GM21737 (cell line): ENCODE measurements at regions not wholly inside any gene's neighbourhood (a gene's known extent, or its start where the extent isn't known, plus 50 kb on each side); places are given as distances from the start of the nearest gene placed in this dataset.
"Not testable (repeated sequence)": the region's sequence is repeated elsewhere in the genome, so short reads cannot be mapped to it uniquely, and the experiment has no call there.

Experiments
- ATAC-seq: cut with Tn5 transposase; IDR thresholded peaks from one replicate; pipeline ENCODE4 v1.9.1; 2021; ENCODE audit warnings: mild to moderate bottlenecking, moderate library complexity; ENCODE audit not compliant: unreplicated experiment

DNA sequence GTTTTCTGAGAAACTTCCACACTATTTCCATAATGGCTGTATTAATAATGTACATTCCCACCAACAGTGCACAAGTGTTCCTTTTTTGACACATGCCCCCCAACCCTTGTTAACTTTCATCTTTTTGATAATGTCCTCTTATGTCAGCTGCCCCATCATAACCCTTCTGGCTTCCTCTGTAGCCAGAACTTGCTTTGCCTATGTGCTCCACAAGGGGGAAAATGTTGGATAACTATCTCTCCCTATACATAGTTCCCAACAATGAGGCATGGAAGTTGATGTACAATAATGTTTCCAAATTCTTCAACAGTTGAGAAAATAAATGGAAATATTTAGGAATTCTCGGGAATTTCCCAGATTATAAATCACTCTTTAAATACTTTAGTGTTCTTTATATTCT, 142.9 kb downstream of the ASB9 start:
- no peak for ATAC-seq

DNA sequence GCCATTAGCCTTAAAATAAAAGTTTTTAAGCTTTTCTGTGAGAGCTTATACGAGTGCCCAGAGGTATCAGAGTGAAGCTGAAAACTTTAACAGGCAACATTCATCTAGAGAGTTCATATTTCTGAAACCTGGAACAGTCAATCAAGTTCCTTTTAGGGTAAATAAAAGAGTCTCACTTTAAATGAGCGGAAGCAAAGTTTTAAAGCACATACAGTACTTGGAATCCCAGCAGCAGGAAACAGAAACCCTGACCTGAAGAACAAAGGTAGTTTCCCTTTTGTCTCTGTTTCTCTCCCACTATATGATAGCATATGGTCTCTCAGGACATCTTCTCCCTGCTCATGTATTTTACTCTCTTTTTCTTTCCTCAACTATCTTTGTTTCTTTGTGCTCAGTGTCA, 153.0 kb downstream of the ASB9 start:
- no peak for ATAC-seq

DNA sequence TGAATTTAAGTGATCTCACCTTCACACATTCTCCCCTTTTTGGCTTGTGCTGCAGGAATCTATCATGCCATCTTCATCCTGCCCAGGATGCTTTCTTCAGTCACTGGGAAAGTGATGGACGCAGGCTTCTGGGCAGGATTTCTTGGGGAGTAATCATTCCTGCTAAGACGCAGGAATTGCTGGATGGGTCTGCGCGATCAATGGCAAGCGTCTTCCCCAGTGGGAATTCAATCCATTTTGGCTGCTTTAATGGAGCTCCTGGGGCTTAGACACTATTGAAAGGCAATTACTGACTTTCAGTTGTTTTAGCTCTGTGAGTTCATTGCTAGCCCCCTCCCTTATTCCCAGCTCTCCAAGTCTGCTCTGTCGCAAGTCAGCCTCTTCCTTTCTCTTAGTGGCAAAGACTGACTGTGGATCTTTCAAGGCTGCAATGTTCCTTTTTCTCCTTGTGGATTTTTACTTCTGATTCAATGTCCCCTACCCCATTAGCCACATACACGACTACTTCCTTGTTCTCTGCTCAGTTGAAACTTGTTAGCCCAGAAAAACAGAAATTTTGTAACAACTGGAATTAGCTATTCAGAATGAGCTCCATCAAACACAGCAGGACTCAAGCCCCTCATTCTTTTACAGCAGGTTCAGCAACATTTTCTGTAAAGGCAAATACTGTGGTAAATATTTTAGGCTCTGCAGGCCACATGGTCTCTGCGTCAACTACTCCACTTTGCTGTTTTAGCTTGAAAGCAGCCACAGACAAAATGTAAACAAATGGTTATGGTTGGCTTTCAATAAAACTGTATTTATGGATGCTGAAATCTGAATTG, 154.9 kb downstream of the ASB9 start:
- no peak for ATAC-seq

DNA sequence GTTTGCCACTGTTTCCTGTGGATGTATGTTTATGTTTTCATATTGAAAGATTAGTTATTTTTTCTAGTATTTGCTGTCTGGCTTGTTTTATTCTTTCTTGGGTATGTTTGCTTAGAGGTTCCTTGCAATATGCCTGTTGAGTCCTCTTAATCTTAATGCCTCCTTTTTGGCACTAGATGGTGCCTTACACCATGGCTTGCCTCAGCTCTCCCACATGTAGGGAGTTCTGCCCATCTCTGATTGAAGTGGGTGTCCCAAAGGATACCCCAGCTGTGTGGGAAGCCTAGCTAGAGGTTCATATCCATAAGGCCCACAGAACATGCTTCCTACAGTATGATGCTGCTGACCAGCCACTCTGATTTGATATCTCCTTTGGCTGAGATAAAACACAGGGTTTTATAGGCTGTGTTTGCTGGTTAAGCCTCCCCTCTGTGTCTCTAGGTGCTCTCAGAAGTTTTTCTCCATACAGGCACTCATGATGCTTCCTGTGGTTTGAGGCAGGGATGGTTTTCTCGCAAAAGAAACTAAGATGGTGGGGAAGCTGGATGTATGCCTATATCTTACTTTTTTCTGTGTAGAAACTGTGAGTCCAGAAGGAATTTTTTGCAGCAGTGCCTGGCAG, 162.4 kb downstream of the ASB9 start:
- ATAC-seq: no peak

DNA sequence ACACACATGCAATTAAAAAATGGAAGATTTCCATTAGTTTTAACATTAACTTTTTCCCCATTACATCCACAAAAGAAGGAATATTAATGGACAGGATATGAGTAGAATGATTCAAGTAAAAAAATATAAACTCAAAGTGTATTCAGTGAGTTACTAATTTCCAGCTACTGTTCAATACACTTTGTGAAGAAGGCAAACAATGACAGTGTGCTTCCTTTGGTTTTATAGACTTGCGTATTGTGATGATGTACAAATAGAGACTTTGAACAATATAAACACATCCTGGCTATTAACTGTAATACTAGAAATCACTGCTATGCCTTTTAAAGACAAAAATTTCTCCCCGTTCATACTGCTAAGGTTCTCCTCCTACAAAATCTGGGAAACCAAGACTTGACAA, 171.4 kb downstream of the ASB9 start:
- ATAC-seq: no peak

DNA sequence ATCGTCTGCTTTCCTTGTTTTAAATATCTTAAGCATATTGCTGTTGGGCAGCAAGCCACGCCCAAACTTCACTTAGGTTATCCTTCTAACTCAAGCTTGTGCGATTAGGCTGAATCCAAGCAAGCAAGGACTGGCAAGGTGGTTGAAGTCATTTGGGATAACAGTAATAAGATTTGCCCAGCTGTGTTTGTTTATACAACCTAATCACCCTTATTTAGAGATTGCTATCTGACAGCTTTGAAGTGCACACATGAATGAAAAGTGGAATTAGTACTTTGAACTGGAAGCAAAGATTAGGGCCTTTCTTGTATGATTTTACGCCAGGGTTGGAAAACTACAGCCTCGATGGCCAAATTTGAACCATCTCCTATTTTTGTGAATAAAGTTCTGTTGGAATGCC, 182.1 kb downstream of the ASB9 start:
- no peak for ATAC-seq

DNA sequence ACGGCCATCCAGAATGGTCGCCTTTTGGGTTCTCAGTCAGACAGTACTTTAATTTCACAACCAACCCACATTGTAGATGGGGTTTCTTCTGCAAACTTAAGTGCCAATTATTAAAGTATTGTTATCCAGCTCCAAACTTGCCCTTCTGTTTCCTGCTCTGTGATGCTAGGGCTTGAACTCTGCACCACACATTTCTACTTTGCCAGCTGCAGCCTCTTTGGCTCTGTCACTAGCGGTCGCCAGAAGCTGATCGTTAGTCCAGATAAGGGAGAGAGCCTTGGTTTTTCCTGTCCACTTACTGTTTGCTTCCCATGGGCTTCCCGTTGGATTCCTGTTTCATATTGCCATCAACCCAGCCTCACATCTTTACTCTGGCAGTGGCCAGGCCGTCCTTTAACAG, 196.6 kb downstream of the ASB9 start:
- no peak for ATAC-seq

DNA sequence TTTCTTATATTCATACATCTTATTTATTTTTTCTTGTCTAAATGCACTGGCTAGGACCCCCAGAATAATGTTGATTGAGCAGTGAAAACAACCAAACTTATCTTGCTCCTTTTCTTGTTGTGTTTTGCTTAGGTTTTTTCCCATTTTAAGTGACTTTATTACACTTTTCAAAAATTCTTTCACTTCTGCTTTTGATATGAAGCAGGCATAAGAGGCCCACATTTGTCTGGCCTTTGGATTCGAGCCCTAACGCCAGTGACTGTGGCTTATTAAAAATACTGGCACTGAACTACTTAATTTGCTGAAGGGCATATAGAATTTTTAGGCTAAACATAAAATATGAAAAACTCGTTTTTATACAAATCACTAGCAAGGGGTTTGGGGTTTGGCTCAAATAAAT, 197.0 kb downstream of the ASB9 start:
- ATAC-seq: no peak

DNA sequence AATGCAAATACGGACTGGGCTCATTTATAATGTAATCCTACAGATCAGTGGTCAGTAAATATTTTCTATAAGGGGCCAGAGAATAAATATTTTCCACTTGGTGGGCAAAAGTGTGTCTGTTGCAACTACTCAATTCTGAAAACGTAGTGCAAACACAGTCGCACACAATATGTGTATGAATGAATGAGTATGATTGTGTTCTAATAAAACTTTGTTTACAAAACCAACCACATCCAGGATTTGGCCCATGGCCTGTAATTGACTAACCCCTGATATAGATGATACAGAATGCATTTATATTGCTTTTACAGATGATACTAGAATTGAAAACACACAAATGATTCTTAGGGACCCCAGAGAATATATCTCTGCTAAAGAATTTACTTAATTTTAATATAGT, 197.6 kb downstream of the ASB9 start:
- no peak for ATAC-seq

DNA sequence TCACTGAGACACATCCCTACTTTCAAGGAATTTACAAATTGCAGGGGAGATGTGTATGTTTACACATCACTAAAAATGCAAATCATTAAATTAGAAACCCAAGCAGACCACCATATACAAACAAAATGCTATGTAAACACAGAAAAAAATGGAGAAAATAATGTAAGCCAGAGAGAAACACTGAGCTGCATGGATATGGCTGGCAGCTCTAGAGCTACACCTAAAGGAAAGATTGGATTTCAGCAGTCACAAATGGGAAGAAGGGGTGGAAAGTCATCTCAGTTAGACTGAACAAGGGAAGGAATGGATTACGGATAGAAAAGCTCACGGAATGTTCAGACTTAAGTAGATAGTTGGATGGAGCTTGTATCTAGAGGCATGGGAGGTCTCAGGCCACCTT, 186.3 kb downstream of the MOSPD2 start:
- no peak for ATAC-seq

DNA sequence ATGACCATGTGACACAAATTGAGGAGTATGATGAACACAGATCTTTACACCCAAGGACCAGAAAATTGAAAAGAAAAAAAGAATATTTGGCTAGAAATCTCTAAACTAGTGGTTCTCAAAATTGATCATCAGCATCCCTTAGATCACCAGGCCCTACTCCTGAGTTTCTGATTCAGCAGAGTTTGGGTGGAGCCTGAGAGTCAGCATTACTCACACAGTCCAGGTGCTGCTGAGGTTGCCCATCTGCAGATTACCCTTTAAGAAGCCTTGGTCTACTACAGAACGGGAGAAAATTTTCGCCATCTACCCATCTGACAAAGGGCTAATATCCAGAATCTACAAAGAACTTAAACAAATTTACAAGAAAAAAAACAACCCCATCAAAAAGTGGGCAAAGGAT, 182.8 kb downstream of the MOSPD2 start:
- no peak for ATAC-seq

DNA sequence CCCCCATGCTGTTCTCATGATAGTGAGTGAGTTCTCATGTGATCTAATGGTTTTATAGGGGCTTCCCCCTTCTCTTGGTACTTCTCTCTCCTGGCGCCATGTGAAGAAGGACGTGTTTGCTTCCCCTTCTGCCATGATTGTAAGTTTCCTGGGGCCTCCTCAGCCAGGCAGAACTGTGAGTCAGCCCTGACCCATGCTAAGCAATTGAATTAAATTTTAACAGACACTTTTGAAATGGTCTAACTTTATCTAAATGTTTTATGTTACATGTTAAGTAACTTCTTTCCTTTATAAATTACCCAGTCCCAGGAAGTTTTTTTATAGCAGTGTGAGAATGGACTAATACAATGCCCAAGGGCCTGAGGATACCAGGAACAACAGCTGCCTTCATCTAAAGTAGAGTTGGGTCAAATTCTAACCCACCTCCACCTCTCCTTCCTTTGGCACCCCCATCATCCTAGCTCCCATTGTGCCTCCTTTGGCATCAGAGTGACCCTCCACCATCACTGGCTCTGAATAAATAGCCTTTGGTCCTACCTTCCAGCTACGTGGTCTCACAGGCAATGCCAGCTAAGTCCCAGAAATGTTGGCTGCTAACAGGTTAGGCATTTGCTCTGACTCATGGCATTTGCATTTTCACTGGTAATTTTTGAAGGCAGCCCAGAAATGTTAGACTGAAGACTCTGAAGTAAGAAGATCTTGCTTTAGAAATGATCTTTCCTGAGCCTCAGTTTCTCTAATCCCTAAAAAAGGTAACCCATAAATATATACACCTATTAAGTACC, 182.1 kb downstream of the MOSPD2 start:
- ATAC-seq: no peak

DNA sequence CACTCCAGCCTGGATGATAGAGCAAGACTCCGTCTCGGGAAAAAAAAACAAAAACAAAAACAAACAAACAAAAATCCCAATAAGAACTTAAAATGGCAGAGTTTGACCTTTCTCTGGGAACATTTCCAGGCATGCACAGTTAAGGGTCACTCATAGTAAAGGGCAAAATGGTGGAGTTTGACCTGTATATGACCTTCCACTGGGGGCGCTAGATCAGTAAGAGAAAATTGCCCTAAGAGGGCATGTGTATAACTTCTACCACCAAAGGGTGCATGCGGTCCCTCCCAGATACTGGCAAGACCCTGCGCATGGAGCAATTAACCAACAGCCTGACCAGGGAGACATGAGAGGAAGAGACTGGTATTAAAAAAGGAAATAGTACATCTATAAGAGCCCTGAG, 177.2 kb downstream of the MOSPD2 start:
- ATAC-seq: no peak

DNA sequence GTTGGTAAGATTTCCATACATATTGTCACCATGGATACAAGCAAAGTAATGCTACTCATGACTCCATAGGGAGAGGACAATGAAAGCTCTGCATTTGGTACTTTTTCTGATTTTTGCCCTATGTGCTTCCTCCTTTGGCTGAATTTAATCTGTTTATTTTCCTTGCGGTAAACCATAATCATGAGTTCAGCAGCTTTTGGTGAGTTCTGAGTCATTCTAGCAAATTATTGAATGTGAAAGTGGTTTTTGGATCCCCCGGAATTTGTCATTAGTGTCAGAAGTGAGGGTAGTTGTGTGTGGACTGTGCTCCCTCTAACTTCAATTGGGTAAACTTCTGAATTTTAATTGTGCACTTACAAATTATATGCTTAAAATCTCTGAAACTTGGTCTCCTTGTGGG, 170.3 kb downstream of the MOSPD2 start:
- ATAC-seq: no peak

DNA sequence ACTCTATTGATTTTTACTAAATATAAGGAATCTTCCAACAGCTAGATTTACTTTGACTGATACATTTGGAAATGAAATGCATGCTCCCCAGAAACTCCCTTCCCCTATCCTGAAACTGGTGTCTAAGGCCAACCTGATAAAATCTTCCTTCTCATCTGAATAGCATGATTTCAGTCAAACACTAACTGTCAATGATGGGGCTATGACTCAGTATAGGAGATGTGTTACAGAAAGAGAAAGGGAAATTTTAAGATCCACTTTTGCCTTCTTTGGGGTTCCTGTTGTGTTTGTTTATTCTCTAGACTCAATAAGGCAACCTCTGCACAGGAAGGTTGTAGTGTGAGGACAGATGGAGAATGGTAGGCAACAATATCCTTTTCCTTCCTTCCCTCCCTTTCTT, 160.7 kb downstream of the MOSPD2 start:
- no peak for ATAC-seq

DNA sequence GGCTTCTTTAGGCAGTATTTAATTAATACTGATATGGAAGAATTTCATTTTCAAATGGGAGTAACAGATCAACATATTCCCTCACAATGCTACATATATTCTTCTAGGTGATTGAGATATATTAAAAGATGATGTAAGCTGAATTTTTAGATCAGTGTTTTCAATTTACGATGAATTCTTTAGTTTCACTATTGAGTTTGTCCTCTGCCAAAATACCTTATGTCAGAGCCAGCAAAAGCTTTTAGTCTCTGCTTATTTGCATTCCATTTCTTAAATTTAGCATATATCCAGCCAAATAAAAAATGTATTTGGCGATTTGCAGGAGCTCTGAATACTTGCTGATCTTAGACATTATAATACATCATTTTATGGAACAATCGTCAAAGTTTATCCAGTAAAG, 144.3 kb downstream of the MOSPD2 start:
- no peak for ATAC-seq

DNA sequence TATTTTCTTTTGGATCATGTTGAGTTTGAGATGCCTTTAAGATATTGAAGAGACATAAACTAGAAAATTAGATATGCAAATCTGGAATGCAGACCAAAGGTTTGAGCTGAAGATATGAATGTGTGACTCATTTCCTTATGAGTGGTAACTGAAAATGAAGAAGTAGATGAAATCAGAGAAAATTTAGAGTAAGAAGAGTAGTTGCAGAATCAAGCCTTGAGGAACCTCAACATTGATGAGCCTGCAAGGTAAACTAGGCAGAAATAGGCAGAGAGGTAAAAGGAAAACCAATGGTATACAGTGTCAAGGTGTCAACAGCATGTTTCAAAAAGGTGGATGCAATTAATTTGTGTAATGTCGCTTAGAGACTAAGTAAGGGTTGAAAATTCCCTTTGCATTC, 142.8 kb downstream of the MOSPD2 start:
- no peak for ATAC-seq

DNA sequence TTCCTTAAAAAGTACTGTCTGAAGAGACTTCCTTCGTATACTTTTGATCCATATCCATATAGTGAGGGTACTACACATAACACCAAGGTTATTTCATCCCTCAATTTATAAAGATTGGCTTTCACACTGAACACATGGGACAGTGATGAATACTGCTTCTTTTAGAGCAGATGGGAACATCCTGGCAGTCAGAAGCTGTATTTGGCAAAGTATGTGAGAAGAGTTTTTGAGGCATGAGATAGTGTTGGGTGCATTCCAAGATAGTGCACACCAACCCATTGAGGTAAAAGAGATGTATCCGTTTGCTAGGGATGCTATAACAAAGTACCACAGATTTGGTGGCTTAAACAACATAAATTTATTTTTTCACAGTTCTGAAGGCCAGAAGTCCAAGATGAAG, 141.1 kb downstream of the MOSPD2 start:
- ATAC-seq: no peak

DNA sequence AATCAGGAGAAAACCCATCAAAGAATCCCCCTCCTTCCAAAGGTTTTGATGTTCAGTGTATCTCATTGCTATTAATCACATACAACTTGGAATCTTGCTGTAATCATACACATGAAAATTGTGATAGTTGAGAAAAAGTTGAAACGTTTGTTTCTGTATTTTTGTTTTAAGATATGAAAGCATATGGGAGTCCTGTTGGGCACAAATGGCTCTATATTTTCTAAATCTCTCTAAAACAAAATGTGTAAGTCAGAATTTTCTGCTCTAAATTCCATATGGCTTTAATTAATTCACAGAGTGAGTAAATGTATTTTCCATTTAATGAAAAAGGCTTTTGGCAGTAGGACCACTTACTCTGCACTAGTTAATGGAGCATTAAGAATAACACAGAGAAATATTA, 140.2 kb downstream of the MOSPD2 start:
- no peak for ATAC-seq

DNA sequence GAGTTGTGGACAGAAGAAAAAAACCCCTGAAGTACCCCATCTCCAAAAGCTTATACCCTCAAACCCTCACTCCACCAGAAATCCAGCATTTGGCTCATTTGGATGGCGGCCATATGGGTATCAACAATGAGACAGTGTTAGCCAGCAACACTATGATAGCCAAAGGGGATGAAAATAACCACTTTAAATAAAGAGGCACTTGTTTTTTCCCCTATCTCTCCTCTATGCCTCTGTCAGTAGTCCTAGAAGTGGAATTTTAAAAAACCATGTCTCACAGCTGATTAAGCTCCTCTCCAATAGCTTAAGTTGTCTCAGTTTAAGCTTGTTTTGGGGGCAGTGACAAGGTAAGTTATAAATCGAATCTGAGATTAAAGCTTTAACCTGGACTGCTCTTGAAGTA, 124.0 kb downstream of the MOSPD2 start:
- no peak for ATAC-seq

DNA sequence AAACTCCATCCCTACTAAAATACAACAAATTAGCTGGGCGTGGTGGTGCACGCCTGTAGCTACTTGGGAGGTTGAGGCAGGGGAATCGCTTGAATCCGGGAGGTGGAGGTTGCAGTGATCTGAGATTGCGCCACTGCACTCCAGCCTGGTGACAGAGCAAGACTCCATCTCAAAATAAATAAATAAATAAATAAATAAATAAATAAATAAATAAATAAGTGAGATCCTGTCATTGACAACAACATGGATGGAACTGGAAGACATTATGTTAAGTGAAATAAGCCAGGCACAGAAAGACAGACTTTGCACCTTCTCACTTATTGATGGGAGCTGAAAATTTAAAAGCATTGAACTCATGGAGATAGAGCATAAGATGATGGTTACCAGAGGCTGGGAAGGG, 111.2 kb downstream of the MOSPD2 start:
- not testable (repeated sequence) for ATAC-seq
